DOHH2 (cell line): ENCODE measurements at regions not wholly inside any gene's neighbourhood (a gene's known extent, or its start where the extent isn't known, plus 50 kb on each side); places are given as distances from the start of the nearest gene placed in this dataset.

ENCODE experiments used
- H3F3A ChIP-seq: fragments of 200-600 bp; sonication (generic), shearing (Covaris generic); 2 replicates; pipeline ENCODE4 v1.6.0; 2016; ENCODE audit warnings: antibody characterized with exemption, mild to moderate bottlenecking; ENCODE audit not compliant: control insufficient read depth, insufficient read depth
- H3K27ac ChIP-seq: fragments of 200-600 bp; sonication (generic); 2 replicates; pipeline ENCODE4 v1.5.1; 2014; ENCODE audit warnings: low read depth, mild to moderate bottlenecking, low read length, moderate library complexity
- H3K27me3 ChIP-seq: fragments of 200-600 bp; sonication (generic); 2 replicates; pipeline ENCODE4 v1.6.1; 2014; ENCODE audit warnings: mild to moderate bottlenecking, low read length, mixed read lengths; ENCODE audit not compliant: control insufficient read depth
- H3K36me3 ChIP-seq: fragments of 200-600 bp; sonication (generic); 2 replicates; pipeline ENCODE4 v1.6.1; 2014; ENCODE audit warnings: mild to moderate bottlenecking, low read length, moderate library complexity, mixed read lengths; ENCODE audit not compliant: control insufficient read depth
- H3K4me1 ChIP-seq: fragments of 200-600 bp; sonication (generic); 2 replicates; pipeline ENCODE4 v1.6.1; 2014; ENCODE audit warnings: mild to moderate bottlenecking, low read length, mixed read lengths; ENCODE audit not compliant: control insufficient read depth
- H3K4me2 ChIP-seq: fragments of 200-600 bp; sonication (generic); 2 replicates; pipeline ENCODE4 v1.6.0; 2014; ENCODE audit warnings: mild to moderate bottlenecking, low read length, moderate library complexity
- H3K4me3 ChIP-seq: fragments of 200-600 bp; sonication (generic); 2 replicates; pipeline ENCODE4 v1.5.1; 2014; ENCODE audit warnings: mild to moderate bottlenecking, low read length, mixed read lengths
- H3K79me2 ChIP-seq: fragments of 200-600 bp; sonication (generic); 2 replicates; pipeline ENCODE4 v1.6.1; 2014; ENCODE audit warnings: mild to moderate bottlenecking, low read length, mixed read lengths; ENCODE audit not compliant: control insufficient read depth
- H3K9me2 ChIP-seq: fragments of 200-600 bp; sonication (generic); replicated peaks from 2 replicates; pipeline ENCODE4 v1.6.1; 2014; ENCODE audit warnings: mild to moderate bottlenecking, low read length, mixed read lengths; ENCODE audit not compliant: control insufficient read depth
- H3K9me3 ChIP-seq: fragments of 200-600 bp; sonication (generic); 2 replicates; pipeline ENCODE4 v1.6.1; 2014; ENCODE audit warnings: antibody characterized with exemption, low read length, mixed read lengths; ENCODE audit not compliant: control insufficient read depth, insufficient read depth
- H4K20me1 ChIP-seq: fragments of 200-600 bp; sonication (generic); 2 replicates; pipeline ENCODE4 v1.6.0; 2014; ENCODE audit warnings: low read depth, mild to moderate bottlenecking, antibody characterized with exemption, low read length, moderate library complexity; ENCODE audit not compliant: control insufficient read depth, insufficient read depth
- EZH2phosphoT487 ChIP-seq: fragments of 200-600 bp; sonication (generic); IDR thresholded peaks from 2 replicates; pipeline ENCODE4 v1.6.1; 2017; ENCODE audit warnings: borderline replicate concordance, mild to moderate bottlenecking, antibody characterized with exemption, low read length, moderate library complexity, mixed read lengths
- TF ChIP-seq, protein P1 (sequence below): fragments of 200-600 bp; sonication (generic); IDR thresholded peaks from one replicate; pipeline ENCODE4 v1.5.1; 2014; ENCODE audit warnings: antibody characterized with exemption, mild to moderate bottlenecking, low read depth, low read length; ENCODE audit not compliant: poor library complexity, severe bottlenecking

DNA sequence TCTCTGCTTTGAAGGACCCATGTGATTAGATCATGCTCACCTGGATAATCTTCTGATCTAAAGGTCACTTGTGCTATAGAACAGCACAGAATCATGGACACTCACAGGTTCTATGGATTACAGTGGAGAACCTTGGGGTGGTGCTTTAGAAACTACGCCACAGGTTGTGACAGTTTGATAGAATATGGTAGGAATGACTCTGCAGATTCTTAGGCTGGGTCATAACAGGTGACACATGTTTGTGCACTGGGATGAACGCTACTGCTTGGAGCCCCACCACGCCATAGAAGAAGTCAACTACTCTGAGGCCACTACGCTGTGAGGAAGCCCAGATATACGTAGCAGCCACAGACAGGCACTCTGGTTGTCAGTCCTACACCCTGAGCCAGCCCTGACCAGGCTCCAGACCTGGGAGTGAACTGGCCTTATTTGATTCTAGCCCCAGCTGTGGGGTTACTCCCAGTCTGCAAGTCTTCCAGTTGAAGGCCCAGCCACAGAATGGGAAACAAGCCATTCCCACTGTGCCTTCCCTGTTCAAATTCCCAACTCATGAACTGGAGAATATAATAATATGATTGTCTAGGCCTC lies 99.0 kb upstream of the SLC24A3 start:
- Histone ChIP-seq H3K4me3 (no peak overlapping the region), H3K27me3 (no peaks in the 10 kb centered on the region), H3K9me3 (no peaks in the 10 kb centered on the region), H3K79me2 (no peaks in the 10 kb centered on the region), H4K20me1 (no peaks in the 10 kb centered on the region), H3K9me2 (no peaks in the 10 kb centered on the region), H3K4me2 (no peak overlapping the region), H3K4me1 (no peaks in the 10 kb centered on the region), H3K36me3 (no peaks in the 10 kb centered on the region), H3K27ac (no peak overlapping the region), H3F3A (no peaks in the 10 kb centered on the region)
- TF ChIP-seq, protein P1, sequence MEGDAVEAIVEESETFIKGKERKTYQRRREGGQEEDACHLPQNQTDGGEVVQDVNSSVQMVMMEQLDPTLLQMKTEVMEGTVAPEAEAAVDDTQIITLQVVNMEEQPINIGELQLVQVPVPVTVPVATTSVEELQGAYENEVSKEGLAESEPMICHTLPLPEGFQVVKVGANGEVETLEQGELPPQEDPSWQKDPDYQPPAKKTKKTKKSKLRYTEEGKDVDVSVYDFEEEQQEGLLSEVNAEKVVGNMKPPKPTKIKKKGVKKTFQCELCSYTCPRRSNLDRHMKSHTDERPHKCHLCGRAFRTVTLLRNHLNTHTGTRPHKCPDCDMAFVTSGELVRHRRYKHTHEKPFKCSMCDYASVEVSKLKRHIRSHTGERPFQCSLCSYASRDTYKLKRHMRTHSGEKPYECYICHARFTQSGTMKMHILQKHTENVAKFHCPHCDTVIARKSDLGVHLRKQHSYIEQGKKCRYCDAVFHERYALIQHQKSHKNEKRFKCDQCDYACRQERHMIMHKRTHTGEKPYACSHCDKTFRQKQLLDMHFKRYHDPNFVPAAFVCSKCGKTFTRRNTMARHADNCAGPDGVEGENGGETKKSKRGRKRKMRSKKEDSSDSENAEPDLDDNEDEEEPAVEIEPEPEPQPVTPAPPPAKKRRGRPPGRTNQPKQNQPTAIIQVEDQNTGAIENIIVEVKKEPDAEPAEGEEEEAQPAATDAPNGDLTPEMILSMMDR = no peak
- TF ChIP-seq EZH2phosphoT487 = no peak

DNA sequence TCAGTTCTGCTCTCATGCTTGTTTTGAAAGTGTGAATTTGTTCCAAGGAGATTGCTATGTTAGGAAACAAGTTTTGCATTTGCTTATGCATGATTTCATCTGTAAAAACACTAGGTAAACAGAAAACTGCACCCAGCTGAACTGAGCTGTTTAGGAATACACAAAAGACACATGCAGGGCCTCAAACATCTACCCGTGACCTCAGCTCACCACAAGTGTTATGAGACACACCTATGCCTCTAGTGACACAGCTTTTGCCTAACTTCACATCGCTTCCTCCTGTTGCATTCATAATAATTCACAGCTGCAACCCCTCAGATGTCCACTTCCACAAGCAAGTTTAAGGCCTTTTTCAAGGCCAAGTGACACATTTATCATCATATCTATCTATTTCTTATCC lies 98.0 kb upstream of the SLC24A3 start:
- H3K27me3 ChIP-seq = no peaks in the 10 kb centered on the region

DNA sequence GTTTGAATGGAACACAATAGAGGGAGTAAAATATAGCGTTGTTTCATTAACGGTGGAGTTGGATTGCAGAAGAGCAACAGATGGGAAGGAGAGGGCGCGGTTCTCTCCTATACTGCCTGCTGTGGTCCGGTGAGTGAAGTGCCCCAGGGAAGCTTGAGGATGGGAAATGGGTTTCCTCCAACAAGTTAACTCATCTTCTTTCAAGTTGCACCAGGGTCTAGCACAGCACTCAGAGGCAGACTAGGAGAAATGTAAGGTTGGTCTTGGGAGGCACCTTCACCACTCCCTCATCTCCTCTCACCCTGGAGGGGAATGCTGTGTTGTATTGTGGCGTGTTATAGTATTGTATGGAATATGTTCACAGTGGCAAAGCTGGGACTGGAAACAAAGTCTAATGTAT lies 96.9 kb upstream of the SLC24A3 start:
- no peak overlapping the region for H3K4me2 ChIP-seq
- no peaks in the 10 kb centered on the region for H3K27me3 ChIP-seq
- H3K79me2 ChIP-seq = no peaks in the 10 kb centered on the region
- no peaks in the 10 kb centered on the region for H3K4me1 ChIP-seq
- H4K20me1 ChIP-seq = no peaks in the 10 kb centered on the region
- no peaks in the 10 kb centered on the region for H3K9me3 ChIP-seq
- H3K9me2 ChIP-seq = no peaks in the 10 kb centered on the region
- no peak for TF ChIP-seq EZH2phosphoT487
- TF ChIP-seq, protein P1 = no peak
- H3K36me3 ChIP-seq = no peaks in the 10 kb centered on the region
- H3F3A ChIP-seq = no peaks in the 10 kb centered on the region
- no peak overlapping the region for H3K4me3 ChIP-seq
- no peak overlapping the region for H3K27ac ChIP-seq

More for the DNA sequence above, 98.0 kb upstream of the SLC24A3 start:
- H3F3A ChIP-seq = no peaks in the 10 kb centered on the region
- H3K4me1 ChIP-seq = no peaks in the 10 kb centered on the region
- H3K27ac ChIP-seq = no peak overlapping the region
- no peaks in the 10 kb centered on the region for H3K79me2 ChIP-seq
- no peaks in the 10 kb centered on the region for H3K36me3 ChIP-seq
- H3K9me2 ChIP-seq = no peaks in the 10 kb centered on the region
- no peak overlapping the region for H3K4me3 ChIP-seq
- TF ChIP-seq, protein P1 = no peak
- no peak for TF ChIP-seq EZH2phosphoT487
- no peaks in the 10 kb centered on the region for H3K9me3 ChIP-seq
- no peak overlapping the region for H3K4me2 ChIP-seq
- no peaks in the 10 kb centered on the region for H4K20me1 ChIP-seq

DNA sequence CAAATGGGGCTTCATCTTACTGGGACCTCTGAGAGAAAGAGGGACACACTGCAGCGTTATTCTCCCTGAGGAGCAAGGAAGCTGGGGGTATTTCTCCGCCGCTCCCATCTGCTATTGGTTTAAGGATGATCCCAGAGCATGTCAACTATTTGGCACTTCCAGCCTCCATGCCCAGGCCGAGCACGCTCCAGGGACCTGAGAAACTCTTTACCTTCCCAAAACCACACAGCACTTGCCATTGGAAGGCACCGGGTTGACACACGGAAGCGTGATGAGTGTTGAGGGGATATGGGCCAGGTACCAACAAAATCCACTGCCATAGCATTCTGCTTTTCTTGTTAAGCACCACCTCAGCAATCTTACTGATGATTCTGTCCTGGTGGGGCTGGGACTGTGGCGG lies 92.4 kb upstream of the SLC24A3 start:
- H3K79me2 ChIP-seq = no peaks in the 10 kb centered on the region
- H3K9me2 ChIP-seq = no peaks in the 10 kb centered on the region
- H3K9me3 ChIP-seq = no peaks in the 10 kb centered on the region
- no peak overlapping the region for H3K27ac ChIP-seq
- H3K4me2 ChIP-seq = no peak overlapping the region
- no peaks in the 10 kb centered on the region for H3F3A ChIP-seq
- H3K4me1 ChIP-seq = no peaks in the 10 kb centered on the region
- TF ChIP-seq, protein P1 = no peak
- TF ChIP-seq EZH2phosphoT487 = no peak
- no peaks in the 10 kb centered on the region for H4K20me1 ChIP-seq
- H3K4me3 ChIP-seq = no peak overlapping the region
- no peaks in the 10 kb centered on the region for H3K27me3 ChIP-seq
- H3K36me3 ChIP-seq = no peaks in the 10 kb centered on the region
